ENCODE measurements at regions not wholly inside any gene's neighbourhood (a gene's known extent, or its start where the extent isn't known, plus 50 kb on each side); places are given as distances from the start of the nearest gene placed in this dataset.

- TF ChIP-seq CHD2 (IDR thresholded peaks at IDR 0.05; ENCODE audit: low read length, partially characterized antibody) (no peak), CTCF (IDR thresholded peaks at IDR 0.05) (no peak), RCOR1 (IDR thresholded peaks at IDR 0.05; ENCODE audit: low read depth, low read length) (no peak), E2F6 (IDR thresholded peaks at IDR 0.05; ENCODE audit: borderline replicate concordance, low read depth) (no peak)
- TF ChIP-seq, protein P1, sequence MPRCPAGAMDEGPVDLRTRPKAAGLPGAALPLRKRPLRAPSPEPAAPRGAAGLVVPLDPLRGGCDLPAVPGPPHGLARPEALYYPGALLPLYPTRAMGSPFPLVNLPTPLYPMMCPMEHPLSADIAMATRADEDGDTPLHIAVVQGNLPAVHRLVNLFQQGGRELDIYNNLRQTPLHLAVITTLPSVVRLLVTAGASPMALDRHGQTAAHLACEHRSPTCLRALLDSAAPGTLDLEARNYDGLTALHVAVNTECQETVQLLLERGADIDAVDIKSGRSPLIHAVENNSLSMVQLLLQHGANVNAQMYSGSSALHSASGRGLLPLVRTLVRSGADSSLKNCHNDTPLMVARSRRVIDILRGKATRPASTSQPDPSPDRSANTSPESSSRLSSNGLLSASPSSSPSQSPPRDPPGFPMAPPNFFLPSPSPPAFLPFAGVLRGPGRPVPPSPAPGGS (IDR thresholded peaks at IDR 0.05): no peak
Measured at GRCh38 chr9:556199-556598, 285.3 kb upstream of the DMRT1 start.

All from A549 (cell line).